Mucosa of gallbladder (tissue), 1 donor: ENCODE measurements at regions not wholly inside any gene's neighbourhood (a gene's known extent, or its start where the extent isn't known, plus 50 kb on each side); places are given as distances from the start of the nearest gene placed in this dataset.

Experiments used
- DNase-seq: peaks from one replicate; pipeline ENCODE4 v3.0.0-alpha.2; 2020; ENCODE audit warnings: low spot score
- donor health status: DM: no; HTN: no; CAD: no.

GRCh38 chr17:77905766-77906165 is 52.7 kb upstream of the TNRC6C start:
- DNase-seq: no peak

- no peak for DNase-seq
Observed at GRCh38 chr17:77906377-77906871, 52.1 kb upstream of the TNRC6C start.

- no peak for DNase-seq
Observed at GRCh38 chr17:77907497-77908461, 50.7 kb upstream of the TNRC6C start.

GRCh38 chr17:77908501-77908900 is 50.0 kb upstream of the TNRC6C start:
- no peak for DNase-seq
